Endothelial cell of umbilical vein (primary cell): ENCODE measurements at regions not wholly inside any gene's neighbourhood (a gene's known extent, or its start where the extent isn't known, plus 50 kb on each side); places are given as distances from the start of the nearest gene placed in this dataset.

Experiments
- BruUV-seq: library from RNA; stranded (reverse); fragments of 400-500 nt; replicated peaks from 2 replicates; lab custom pipeline; 2021; lab: Mats Ljungman, UMichigan
- CTCF ChIA-PET: fragments of 300-600, 350-600 bp; sonication (Branson Sonifier 250); formaldehyde crosslinking; loops from one replicate; lab custom pipeline; 2021; ENCODE audit warnings: antibody characterized with exemption, inconsistent platforms; lab: Charles Lee
- POLR2A ChIA-PET: fragments of 300-600, 350-600 bp; sonication (Branson Sonifier 250); formaldehyde crosslinking; loops from one replicate; lab custom pipeline; 2021; ENCODE audit warnings: antibody characterized with exemption, inconsistent platforms; lab: Charles Lee
- DNase-seq: peaks from one replicate; pipeline ENCODE4 v3.0.0-alpha.2; 2011; ENCODE audit warnings: low read depth, low spot score
- FAIRE-seq: peaks from 2 replicates; lab custom pipeline; 2011; peaks lifted over from hg19 to GRCh38; lab: Jason Lieb, UNC
- H2AFZ ChIP-seq: 2 replicates; pipeline ENCODE4 v1.6.0; 2012; ENCODE audit warnings: low read depth, low read length, control low read depth, inconsistent platforms
- H3K27ac ChIP-seq: 2 replicates; pipeline ENCODE4 v1.5.1; 2011; ENCODE audit warnings: low read depth, mild to moderate bottlenecking, control low read depth, low read length, moderate library complexity; ENCODE audit not compliant: insufficient read depth
- H3K27me3 ChIP-seq, 2 experiments: 2 replicates each; pipeline versions ENCODE4 v1.6.0 to v1.6.1; 2011; ENCODE audit warnings: low read length in 2 of 2, mixed read lengths in 1 of 2; ENCODE audit not compliant: control insufficient read depth in 2 of 2, insufficient read depth in 2 of 2
- H3K36me3 ChIP-seq, 2 experiments: 2 replicates in 1 of 2; 3 replicates in 1 of 2; pipeline ENCODE4 v1.5.1; 2011; ENCODE audit warnings: low read length in 2 of 2, mild to moderate bottlenecking in 1 of 2, moderate library complexity in 1 of 2; ENCODE audit not compliant: control insufficient read depth in 2 of 2, insufficient read depth in 2 of 2; ENCODE audit errors: extremely low read depth in 1 of 2
- H3K4me1 ChIP-seq: 3 replicates; pipeline ENCODE4 v1.5.1; 2011; ENCODE audit warnings: mild to moderate bottlenecking, low read length; ENCODE audit not compliant: control insufficient read depth, insufficient read depth; ENCODE audit errors: extremely low read depth
- H3K4me2 ChIP-seq: 2 replicates; pipeline ENCODE4 v1.6.1; 2011; ENCODE audit warnings: low read length, control low read depth, mixed read lengths; ENCODE audit not compliant: insufficient read depth
- H3K4me3 ChIP-seq, 3 experiments: fragments of 200-600 bp in 1 of 3; sonication (generic), shearing (Covaris generic) in 1 of 3; replicated peaks in 1 of 3; 2 replicates each; pipeline ENCODE4 v1.5.1; 2011 to 2016; ENCODE audit warnings: control low read depth in 3 of 3, low read length in 3 of 3, mild to moderate bottlenecking in 2 of 3, inconsistent platforms in 1 of 3, low read depth in 1 of 3, moderate library complexity in 1 of 3; ENCODE audit not compliant: insufficient read depth in 1 of 3
- H3K79me2 ChIP-seq: 2 replicates; pipeline ENCODE4 v1.6.0; 2012; ENCODE audit warnings: low read length, inconsistent platforms; ENCODE audit not compliant: control insufficient read depth, insufficient read depth
- H3K9ac ChIP-seq: replicated peaks from 2 replicates; pipeline ENCODE3; 2011; ENCODE audit warnings: low read length, control low read depth; ENCODE audit not compliant: insufficient read depth; ENCODE audit errors: extremely low read depth
- H3K9me1 ChIP-seq: replicated peaks from 3 replicates; pipeline ENCODE4 v1.6.0; 2011; ENCODE audit warnings: mild to moderate bottlenecking, low read length; ENCODE audit not compliant: control insufficient read depth, insufficient read depth; ENCODE audit errors: extremely low read depth
- H3K9me3 ChIP-seq: replicated peaks from 2 replicates; pipeline ENCODE4 v1.5.1; 2012; ENCODE audit warnings: low read length, inconsistent platforms; ENCODE audit not compliant: control insufficient read depth, insufficient read depth
- H4K20me1 ChIP-seq: replicated peaks from 2 replicates; pipeline ENCODE3; 2011; ENCODE audit warnings: mild to moderate bottlenecking, low read length; ENCODE audit not compliant: control insufficient read depth, insufficient read depth; ENCODE audit errors: extremely low read depth
- EZH2 ChIP-seq: IDR thresholded peaks from 2 replicates; pipeline ENCODE4 v1.6.1; 2012; ENCODE audit warnings: borderline replicate concordance, low read depth, mild to moderate bottlenecking, moderate library complexity, low read length, inconsistent platforms; ENCODE audit not compliant: severe bottlenecking
- FOS ChIP-seq: IDR thresholded peaks from 2 replicates; pipeline ENCODE4 v1.6.1; 2011; ENCODE audit warnings: mild to moderate bottlenecking, low read length, moderate library complexity, borderline replicate concordance; ENCODE audit not compliant: insufficient read depth
- GATA2 ChIP-seq: IDR thresholded peaks from 2 replicates; pipeline ENCODE4 v1.7.0; 2011; ENCODE audit warnings: low read depth, mild to moderate bottlenecking, moderate library complexity, mixed read lengths, low read length; ENCODE audit not compliant: insufficient read length, insufficient read depth
- JUN ChIP-seq: IDR thresholded peaks from 2 replicates; pipeline ENCODE4 v1.6.1; 2011; ENCODE audit warnings: borderline replicate concordance, low read depth; ENCODE audit not compliant: insufficient read length, insufficient read depth
- POLR2A ChIP-seq: IDR thresholded peaks from 2 replicates; pipeline ENCODE4 v1.6.1; 2012; ENCODE audit warnings: low read depth, mild to moderate bottlenecking, control low read depth, low read length
- POLR2AphosphoS5 ChIP-seq: IDR thresholded peaks from 2 replicates; pipeline ENCODE4 v1.6.1; 2012; ENCODE audit warnings: low read depth, mild to moderate bottlenecking, control low read depth, low read length, moderate library complexity; ENCODE audit not compliant: insufficient read depth
- dilution Hi-C: fragments of 300-500 bp; cut with MboI; formaldehyde crosslinking; loops from one replicate; pipeline ENCODE4 v1.15.0; 2019; ENCODE audit warnings: low sequenced_read_pairs; ENCODE audit not compliant: extremely low pct_ligation_motif_present
- intact Hi-C: fragments of 100-400 bp; cut with micrococcal nuclease; formaldehyde crosslinking; loops from one replicate; pipeline ENCODE4 v1.10.0; 2022

DNA sequence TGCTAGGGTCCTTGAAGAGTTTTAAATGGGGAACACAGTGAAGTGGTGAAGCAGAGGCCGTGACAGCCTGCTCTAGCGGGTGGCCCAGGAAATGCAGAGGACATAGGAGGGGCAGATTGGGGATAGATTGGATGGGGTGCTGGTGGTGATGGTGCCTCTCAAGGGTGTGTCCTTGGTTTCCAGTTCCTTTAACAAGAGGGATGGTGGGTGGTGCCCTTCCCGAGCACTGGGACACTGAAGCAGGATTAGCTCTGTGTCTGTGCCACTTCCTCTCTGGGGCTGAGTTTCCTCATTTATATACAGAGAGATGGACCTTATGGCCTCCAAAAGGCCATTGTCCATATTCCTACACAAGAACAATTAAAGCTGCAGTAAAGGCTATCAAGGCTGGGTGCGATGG is 285.5 kb downstream of the TCF7L2 start:
- no peak overlapping the region for H3K27ac ChIP-seq
- FAIRE-seq (no peak), DNase-seq (no peak)
- no peaks in the 10 kb centered on the region for H4K20me1 ChIP-seq
- H3K27me3 ChIP-seq: no peaks in the 10 kb centered on the region
- intact Hi-C loops (no loop called here), dilution Hi-C loops (no loop called here)
- H3K36me3 ChIP-seq: no peaks in the 10 kb centered on the region
- BruUV-seq: no TSS peak
- no peak overlapping the region for H3K4me3 ChIP-seq
- no peak overlapping the region for H3K9ac ChIP-seq
- H2AFZ ChIP-seq: no peak overlapping the region
- H3K79me2 ChIP-seq: no peaks in the 10 kb centered on the region
- ChIA-PET CTCF (no interaction called here), POLR2A (no interaction called here)
- no peaks in the 10 kb centered on the region for H3K9me1 ChIP-seq
- H3K4me1 ChIP-seq: no peaks in the 10 kb centered on the region
- no peak for TF ChIP-seq JUN
- TF ChIP-seq EZH2: no peak
- TF ChIP-seq POLR2AphosphoS5: no peak
- TF ChIP-seq FOS: no peak
- TF ChIP-seq POLR2A: no peak
- no peaks in the 10 kb centered on the region for H3K9me3 ChIP-seq
- no peak overlapping the region for H3K4me2 ChIP-seq

DNA sequence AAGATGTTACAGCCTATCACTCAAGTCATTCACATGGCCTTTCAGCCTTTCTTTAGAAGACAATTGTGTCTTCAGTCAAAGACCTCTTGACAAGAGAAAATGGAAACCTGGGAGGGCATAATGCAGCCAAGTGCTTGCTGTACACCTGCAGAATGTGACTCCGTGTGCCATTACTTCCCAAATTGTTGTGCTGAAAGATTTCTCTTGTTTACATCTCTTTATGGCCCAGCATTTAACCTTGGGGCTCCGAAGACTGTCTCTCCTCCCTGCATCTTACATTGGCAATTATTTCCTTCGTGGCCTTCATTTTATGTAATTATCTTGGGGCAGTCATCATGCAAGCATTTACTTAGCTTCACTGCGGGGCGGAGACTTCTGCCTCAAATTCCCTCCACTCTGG is 287.0 kb downstream of the TCF7L2 start:
- intact Hi-C loops: no loop called here
- no peak for FAIRE-seq

More for the DNA sequence above, 287.0 kb downstream of the TCF7L2 start:
- no peaks in the 10 kb centered on the region for H3K27me3 ChIP-seq
- H2AFZ ChIP-seq: no peak overlapping the region
- H3K36me3 ChIP-seq: no peaks in the 10 kb centered on the region
- H3K4me3 ChIP-seq: no peak overlapping the region
- BruUV-seq: no TSS peak
- no peaks in the 10 kb centered on the region for H4K20me1 ChIP-seq
- H3K27ac ChIP-seq: no peak overlapping the region
- H3K4me2 ChIP-seq: no peak overlapping the region
- TF ChIP-seq GATA2: no peak
- H3K9ac ChIP-seq: no peak overlapping the region
- H3K4me1 ChIP-seq: no peaks in the 10 kb centered on the region
- ChIA-PET CTCF (interaction anchor here (1.2 kb wide), 1 partner anchor 10 kb away, joined by 3 read pairs; no protein-coding TSS in a partner anchor), POLR2A (no interaction called here)
- no peaks in the 10 kb centered on the region for H3K9me3 ChIP-seq
- no peaks in the 10 kb centered on the region for H3K79me2 ChIP-seq
- H3K9me1 ChIP-seq: no peaks in the 10 kb centered on the region
- DNase-seq: no peak
- dilution Hi-C loops: no loop called here
